ENCODE measurements at regions not wholly inside any gene's neighbourhood (a gene's known extent, or its start where the extent isn't known, plus 50 kb on each side); places are given as distances from the start of the nearest gene placed in this dataset.
"Not testable (repeated sequence)": the region's sequence is repeated elsewhere in the genome, so short reads cannot be mapped to it uniquely, and the experiment has no call there.

GRCh38 chr2:215740071-215740470 lies 273.3 kb downstream of the MREG start:
- no peak for DNase-seq

GRCh38 chr2:215738351-215738750 lies 275.0 kb downstream of the MREG start:
- DNase-seq: no peak

- DNase-seq: no peak
Measured at GRCh38 chr2:215737477-215737876, 275.9 kb downstream of the MREG start.

DNA sequence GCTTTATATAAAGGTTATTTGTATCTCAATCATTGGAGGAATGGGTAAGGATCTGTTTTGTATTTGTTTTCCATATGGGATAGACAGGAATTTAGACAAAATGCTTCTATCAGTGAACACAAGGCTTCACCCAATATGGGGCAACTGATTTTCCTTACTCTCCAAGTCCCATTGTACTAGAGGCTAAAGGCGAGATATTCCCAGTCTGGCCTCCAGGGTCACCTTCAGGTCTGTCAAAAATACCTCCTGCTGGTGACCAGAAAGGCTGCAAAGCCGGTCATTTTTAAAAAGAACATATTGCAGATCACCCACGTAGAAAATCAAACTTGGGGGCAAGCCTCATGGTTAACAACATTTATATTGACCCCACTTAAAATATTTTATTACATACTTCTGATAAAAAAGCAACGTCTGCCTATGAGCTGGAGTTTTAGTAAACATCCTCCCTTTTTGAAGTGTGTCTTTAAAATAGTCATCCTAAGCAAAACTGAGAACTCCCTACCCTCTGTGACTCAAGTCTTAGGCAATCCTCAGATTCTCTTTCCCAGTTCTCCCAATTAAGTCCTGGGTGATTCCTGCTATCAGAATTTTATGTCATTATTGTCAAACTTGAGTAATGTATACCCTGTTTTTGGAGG lies 276.6 kb downstream of the MREG start:
- DNase-seq: no peak

- no peak for DNase-seq
Measured at GRCh38 chr2:215731108-215731658, 282.2 kb downstream of the MREG start.

- DNase-seq: no peak
Measured at GRCh38 chr2:215729985-215730620, 283.2 kb downstream of the MREG start.

DNA sequence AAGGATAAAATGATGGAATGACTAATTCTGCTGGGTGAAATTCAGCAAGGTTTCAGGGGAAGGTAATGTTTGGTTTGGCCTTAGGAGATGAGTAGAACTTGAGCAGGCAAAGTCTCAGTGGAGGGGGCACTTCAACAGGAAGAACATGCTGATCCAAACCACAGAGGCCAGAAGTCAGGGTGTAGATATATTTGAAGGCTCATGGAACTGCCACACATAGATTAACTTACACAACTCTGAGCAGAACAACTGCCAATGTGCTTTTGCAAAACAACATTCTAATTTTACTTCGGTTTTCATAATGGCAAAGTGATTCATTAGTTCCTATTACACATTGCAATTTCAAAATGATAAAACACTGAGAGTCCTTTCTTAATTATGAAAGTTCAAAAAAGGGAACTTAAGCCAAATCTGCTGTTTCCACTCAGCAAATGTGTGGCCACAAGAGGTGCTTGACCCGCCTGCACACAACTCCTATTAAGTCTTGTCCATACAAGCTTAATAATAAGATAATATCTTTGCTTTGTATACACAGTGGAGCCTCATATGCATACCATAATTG lies 284.8 kb downstream of the MREG start:
- no peak for DNase-seq

DNA sequence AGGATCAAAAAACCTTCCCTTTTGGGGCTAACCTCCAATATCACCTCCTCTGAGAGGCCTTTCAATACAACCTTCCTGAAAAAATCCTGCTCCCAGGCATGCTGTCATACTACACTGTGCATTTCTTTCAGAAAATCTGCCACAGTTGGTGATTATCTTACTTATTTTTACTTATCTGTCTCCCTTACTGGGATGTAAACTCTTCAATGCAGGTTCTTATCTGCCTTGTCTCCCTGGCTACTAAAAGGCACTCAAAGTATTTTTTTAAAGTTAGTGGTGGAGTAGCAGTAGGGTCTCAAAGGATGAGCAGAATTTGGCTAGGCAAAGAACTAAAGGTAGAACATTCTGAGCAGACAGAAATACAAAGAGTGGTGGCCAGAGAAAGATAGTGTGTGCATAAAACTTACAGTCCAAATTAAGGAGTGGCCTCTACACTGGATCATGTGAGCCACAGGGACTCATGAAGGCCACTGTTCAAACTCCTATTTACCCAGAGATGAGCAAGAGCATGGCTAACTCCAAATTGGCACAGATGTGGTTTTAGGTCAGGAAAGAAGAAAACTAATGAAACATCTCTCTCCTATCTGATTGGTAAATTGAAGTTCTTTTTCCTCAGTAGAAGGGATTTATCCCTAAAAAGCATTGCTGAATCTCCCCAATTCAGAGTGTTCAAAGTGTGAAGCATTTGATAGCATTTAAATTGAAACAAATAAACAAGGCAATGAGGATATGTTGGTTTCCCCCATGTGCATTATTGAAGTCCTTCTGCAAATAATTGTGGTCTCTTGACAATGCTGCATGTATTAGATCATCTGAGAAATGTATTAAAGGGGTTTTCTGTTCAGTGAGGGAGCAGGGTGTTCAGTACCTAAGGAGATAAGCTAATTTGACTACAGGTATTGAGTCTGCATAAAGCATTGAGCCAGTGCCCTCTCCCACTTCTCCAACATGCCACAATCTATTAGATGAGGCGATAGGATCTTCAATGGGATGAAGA lies 285.5 kb downstream of the MREG start:
- DNase-seq: no peak

GRCh38 chr2:215726070-215726469 lies 287.3 kb downstream of the MREG start:
- no peak for DNase-seq

- DNase-seq: no peak
Measured at GRCh38 chr2:215724146-215724545, 288.3 kb upstream of the FN1 start.

GRCh38 chr2:215723631-215724011 lies 287.8 kb upstream of the FN1 start:
- no peak for DNase-seq

- DNase-seq: no peak
Measured at GRCh38 chr2:215722986-215723630, 287.2 kb upstream of the FN1 start.

DNA sequence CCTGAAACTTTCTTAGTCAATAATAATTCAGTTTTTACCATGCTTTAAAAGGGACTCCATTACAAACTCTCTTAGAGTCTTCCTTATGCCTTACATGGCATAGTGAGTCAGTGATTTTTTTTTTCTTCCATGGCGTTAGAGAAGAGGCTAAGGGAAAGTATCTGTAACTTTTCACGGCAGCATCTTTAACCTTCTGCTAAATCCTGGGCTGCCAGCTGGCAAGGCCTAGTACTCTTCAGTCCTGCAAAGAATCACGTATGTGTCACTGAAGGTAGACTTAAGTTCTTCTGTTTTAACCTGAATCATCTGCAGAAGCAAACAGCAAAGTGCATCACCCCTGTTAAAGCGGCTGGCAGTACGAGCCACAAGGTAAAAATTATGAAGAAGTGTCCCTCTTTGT lies 286.3 kb upstream of the FN1 start:
- DNase-seq: no peak

DNA sequence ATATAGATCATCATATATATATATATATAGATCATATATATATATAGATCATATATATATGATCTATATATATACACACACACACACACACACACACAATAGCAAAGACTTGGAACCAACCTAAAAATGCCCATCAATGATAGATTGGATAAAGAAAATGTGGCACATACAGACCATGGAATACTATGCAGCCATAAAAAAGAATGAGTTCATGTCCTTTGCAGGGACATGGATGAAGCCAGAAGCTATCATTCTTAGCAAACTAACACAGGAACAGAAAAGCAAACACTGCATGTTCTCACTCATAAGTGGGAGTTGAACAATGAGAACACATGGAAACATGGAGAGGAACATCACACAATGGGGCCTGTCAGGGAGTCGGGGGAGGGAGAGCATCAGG lies 285.6 kb upstream of the FN1 start:
- DNase-seq: not testable (repeated sequence)

GRCh38 chr2:215718890-215719289 lies 283.0 kb upstream of the FN1 start:
- DNase-seq: no peak

- DNase-seq: no peak
Measured at GRCh38 chr2:215718436-215718835, 282.6 kb upstream of the FN1 start.

DNA sequence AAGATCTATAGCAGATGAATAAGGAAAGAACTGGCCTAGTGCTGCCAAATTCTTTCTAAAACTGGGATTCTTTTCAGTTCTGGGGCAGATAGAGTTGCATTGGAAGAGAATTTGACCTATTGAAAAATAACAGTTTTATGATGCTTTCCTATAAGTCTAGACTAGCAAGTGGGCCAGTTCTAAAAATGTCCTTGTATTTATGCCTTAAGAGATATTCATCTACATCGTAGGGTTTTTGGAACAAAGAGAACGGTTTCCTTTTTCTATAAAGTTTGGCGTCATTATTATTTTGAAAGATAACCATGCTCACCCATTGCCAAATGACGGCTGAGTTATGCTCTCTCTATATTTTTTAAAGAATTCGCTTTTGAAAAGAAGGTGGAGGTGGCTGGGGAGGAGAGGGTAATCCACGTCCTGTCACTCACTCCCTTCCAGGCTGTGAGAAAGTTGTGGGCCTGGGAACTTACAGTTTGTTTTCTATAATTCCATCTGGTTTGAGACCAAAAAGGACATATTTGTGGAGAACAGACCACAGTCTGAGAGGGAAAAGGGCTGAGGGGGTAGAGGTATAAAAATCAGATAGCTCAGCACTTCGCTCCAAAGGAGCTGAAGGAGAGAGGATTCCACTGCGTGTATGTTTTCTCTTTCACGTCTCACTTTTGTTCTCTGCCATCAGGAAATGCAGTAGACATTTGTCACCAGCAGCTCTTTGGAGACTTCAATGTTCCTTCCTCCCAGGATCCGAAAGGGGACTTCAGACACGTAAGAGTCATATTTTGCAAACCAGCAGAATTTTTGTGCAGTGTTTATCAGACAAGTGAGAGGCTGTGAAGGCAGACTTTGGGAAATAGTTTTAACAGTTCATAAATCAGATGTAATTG lies 281.9 kb upstream of the FN1 start:
- DNase-seq: peak; percentile 50

DNA sequence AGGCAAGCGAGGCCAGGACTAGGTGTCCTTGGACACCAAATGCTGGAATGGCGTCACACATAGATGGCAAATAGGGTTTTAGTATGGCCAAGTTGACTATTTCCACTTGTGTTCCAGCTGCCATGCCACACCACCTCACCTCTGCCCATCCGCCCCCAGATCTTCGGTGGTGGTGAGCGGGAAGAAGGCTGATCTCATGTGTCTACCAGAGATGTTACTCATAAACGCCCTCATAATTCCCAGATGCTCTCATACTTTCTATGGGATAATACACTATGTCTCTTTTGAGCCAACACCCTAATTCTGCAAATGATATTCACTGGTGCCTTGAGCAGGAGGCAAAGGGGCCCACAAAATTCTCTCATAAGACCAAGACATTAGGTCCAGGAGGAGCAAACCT lies 281.1 kb upstream of the FN1 start:
- DNase-seq: no peak

DNA sequence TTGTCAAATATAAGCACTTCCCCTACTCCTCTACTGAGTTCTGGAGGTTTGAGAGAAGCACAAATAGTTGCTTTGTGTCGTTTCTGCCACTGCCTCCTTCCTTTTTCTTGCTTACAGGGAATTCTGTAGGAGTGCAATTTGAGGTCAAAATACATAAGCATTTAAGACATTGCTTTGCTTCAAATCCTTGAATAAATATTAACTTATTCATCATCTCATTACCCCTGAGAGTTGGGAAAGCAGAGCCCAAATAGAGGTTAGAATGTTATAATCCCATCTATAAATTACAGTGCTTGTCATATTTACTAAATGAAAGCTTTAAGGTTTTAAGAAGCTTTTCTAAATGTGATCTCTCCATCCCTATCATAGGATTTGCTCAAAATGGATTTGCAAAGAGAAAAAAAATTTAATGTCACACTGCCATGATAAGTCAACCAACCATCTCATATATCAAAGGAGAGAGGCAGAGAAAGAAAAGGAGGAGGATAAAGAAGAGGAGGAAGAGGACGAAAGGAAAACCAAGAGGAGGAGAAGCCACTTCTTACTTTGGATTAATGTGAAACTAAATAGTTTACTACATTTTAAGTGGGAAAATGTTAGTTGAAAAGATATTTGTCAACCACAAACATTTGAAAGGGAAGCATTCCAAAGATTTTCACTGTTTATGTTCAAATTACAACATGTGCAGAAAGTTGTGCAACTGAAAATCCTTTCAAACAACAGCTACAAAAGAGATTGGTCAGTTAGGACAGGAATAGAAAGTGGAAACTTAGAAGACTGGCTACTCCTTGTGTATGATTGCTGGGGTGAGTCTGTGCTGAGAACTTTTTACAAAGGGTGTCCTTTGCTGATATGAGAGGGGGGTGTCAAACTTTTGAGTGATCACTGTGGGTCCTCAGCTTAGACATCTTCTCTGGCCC lies 277.3 kb upstream of the FN1 start:
- DNase-seq: no peak

DNA sequence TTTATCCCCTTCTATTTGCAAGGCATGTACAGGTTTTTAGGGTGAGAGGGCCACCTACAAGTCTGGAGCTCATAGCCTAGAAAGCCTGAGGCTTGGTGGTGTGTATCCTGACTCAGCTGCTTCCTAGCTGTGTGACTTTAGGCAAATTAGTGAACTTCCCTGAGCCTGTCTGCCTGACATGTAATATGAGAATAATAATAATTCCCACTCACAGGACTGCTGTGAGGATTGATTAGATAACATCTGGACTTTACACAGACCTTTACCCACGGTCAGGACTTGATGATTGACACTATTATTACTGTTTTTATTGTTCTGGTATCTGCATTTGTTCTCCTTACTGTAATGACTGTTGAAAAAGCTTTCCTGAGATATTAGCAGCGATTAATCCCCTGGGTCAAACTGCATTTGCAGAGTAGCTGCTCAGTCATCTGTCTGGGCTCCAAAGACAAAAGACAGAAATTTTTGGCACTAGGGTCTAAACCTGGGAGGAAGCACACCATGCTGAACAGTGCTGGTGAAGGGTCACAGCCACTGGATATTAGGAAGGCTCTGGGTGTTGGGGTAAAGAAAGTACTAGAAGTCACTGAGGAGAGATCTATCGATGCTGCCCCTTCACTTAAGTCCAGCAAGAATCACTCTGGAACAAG lies 276.5 kb upstream of the FN1 start:
- DNase-seq: no peak
